Epithelial cell of proximal tubule (primary cell): ENCODE measurements at regions not wholly inside any gene's neighbourhood (a gene's known extent, or its start where the extent isn't known, plus 50 kb on each side); places are given as distances from the start of the nearest gene placed in this dataset.

Experiments used
- DNase-seq: peaks from one replicate; pipeline ENCODE4 v3.0.0-alpha.2; 2011; ENCODE audit warnings: low read depth
- H3K4me3 ChIP-seq: 2 replicates; pipeline ENCODE4 v1.5.1; 2011; ENCODE audit warnings: low read depth, mild to moderate bottlenecking, low read length
- CTCF ChIP-seq: conservative IDR thresholded peaks from 2 replicates; pipeline ENCODE4 v1.5.1; 2012; ENCODE audit warnings: low read depth, mild to moderate bottlenecking, low read length

GRCh38 chr10:105391670-105392351 is 750.7 kb downstream of the SORCS3 start:
- TF ChIP-seq CTCF: no peak
- H3K4me3 ChIP-seq: no peak overlapping the region
- DNase-seq: no peak

- no peak for TF ChIP-seq CTCF
- no peak for DNase-seq
- no peak overlapping the region for H3K4me3 ChIP-seq
These were observed 746.9 kb downstream of the SORCS3 start for GRCh38 chr10:105387971-105388370.

GRCh38 chr10:105383978-105384377 is 742.9 kb downstream of the SORCS3 start:
- no peak for TF ChIP-seq CTCF
- no peak for DNase-seq
- H3K4me3 ChIP-seq: no peak overlapping the region

GRCh38 chr10:105370692-105371091 is 729.6 kb downstream of the SORCS3 start:
- TF ChIP-seq CTCF: no peak
- H3K4me3 ChIP-seq: no peak overlapping the region
- DNase-seq: no peak

GRCh38 chr10:105359708-105360107 is 718.6 kb downstream of the SORCS3 start:
- H3K4me3 ChIP-seq: no peak overlapping the region
- no peak for TF ChIP-seq CTCF
- no peak for DNase-seq

GRCh38 chr10:105358911-105359310 is 717.8 kb downstream of the SORCS3 start:
- TF ChIP-seq CTCF: no peak
- DNase-seq: peak; percentile 32
- H3K4me3 ChIP-seq: no peak overlapping the region

GRCh38 chr10:105356626-105357025 is 715.5 kb downstream of the SORCS3 start:
- H3K4me3 ChIP-seq: no peak overlapping the region
- TF ChIP-seq CTCF: no peak
- DNase-seq: no peak
